GM18520 (cell line): ENCODE measurements at regions not wholly inside any gene's neighbourhood (a gene's known extent, or its start where the extent isn't known, plus 50 kb on each side); places are given as distances from the start of the nearest gene placed in this dataset.

Experiments
- ATAC-seq: cut with Tn5 transposase; IDR thresholded peaks from one replicate; pipeline ENCODE4 v1.9.1; 2021; ENCODE audit not compliant: unreplicated experiment

- ATAC-seq: no peak
Measured at GRCh38 chr9:95762322-95762721, 113.2 kb upstream of the ERCC6L2 start.

GRCh38 chr9:95760791-95761190 is 114.7 kb upstream of the ERCC6L2 start:
- no peak for ATAC-seq

DNA sequence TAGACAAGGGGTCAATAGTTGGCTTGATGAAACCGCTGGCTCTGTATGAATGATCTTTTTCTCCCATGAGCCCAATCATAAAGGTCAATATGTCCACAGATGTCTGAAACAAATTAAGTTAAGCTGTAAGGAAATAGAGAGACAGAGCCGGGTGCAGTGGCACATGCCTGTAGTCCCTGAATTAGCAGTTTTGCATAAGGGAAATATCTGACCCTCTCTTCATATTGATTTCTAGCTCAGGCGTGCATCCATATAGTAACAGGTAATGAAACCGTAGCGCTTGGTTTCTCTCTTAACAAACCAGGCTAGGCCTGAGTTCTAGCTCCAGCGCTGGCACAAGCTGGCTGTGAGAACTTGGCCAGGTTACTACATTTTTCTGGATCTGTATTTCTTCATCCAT is 118.1 kb upstream of the ERCC6L2 start:
- ATAC-seq: no peak

GRCh38 chr9:95756986-95757385 is 118.5 kb upstream of the ERCC6L2 start:
- no peak for ATAC-seq

DNA sequence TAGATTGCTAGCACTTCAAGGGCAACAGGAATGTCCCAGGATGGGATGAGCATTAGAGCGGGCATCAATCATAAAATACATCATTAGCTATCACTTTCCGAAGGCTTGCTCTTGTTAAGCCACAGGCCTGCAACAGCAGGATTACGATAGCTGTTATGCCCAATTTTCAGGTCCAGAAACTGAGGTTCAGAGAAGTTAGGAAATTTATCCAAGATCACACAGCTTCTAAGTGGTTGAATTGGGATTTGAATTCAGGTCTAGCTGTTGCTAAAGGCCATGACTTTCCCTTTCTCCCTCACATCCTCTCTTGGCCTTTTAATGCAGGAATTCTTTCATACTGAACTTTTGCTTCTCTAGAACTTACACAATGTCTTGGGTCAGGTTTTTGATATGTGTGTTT is 119.4 kb upstream of the ERCC6L2 start:
- no peak for ATAC-seq

DNA sequence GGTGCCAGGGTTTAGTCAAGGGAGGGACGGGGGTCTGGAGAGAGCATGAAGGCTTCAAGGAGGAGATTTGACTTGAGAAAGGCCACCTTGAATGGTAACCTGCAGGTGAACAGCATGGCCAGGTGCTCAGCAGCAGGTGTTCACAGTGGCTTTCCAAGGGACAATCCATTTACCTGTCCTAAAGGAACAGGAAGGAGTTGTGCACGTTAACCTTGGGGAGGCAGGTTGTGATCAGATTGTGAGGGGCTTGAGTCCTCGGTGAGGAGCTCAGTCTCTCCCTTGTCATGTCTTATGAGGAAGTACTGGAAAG is 120.1 kb upstream of the ERCC6L2 start:
- ATAC-seq: no peak

DNA sequence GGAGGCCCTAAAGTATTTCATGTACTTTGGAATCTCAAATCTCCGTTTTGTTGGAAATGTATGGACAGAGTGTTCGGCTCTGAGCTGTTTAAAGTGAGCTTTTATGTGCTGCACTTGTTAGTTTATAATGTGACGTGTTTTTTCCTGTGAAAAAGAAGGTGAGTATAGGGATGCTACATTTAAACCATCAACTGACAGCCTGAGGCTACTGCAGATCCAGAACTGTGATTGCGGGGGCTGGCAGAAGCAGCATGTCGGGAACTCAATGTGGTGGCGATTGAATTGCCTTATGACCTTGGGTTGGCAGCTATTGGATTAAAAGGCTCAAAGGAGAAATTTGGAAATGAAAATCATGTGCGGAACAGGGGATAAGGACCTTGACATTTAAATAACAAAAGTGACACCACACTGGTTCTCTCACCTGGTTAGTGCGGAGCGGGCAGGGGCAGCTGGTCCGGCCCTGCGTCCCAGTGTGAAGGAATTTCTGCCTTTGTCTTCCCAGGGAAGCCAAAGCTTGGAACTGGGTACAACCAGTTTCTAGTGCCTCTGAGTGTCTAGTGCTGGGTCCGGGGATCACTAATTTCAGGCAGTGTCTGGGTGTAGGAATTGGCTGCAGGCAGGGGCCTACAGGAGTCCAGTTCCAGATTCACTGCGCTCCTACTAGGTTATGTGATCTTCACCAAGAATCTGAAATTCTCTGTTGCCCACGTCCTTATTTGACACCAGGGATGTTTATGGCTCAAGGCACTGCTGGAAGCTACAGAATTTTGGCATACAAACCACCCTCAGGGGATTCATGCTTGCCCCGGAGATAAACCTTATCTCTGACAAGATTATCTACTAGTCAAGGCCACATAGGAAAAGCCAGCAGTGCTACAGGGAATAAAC is 120.7 kb upstream of the ERCC6L2 start:
- no peak for ATAC-seq

- no peak for ATAC-seq
Measured at GRCh38 chr9:95753762-95754465, 121.6 kb upstream of the ERCC6L2 start.

DNA sequence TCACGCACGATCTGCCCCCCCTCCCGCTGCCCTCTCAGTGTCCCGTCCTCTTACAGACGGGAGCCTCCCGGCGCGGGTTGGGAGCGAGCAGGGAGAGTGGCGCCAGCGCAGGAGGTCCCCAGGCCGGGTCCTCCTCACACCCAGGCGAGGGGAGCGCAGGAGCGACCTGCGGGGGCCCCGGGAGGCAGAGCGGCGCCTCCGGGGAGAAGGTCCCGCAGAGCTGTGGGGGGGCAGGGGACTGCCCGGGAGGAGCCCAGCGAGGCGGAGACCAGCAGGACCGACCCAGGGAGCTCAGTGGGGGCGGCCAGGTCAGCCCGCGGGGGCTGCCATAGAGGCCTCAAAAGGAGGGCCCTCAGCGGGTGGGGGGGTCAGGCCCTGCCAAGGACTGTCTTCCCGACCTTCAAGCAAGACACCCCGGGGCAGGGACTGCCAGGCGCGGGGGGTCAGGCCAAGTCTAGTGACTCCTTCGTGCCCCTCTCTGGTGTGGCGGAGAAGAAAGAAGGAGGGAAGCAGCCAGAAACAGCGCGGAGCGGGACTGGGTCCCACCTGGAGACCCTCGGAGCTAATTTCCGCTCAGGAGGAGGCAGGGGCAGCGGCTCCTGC is 123.3 kb upstream of the ERCC6L2 start:
- no peak for ATAC-seq

GRCh38 chr9:95751520-95751790 is 124.0 kb upstream of the ERCC6L2 start:
- ATAC-seq: no peak

- ATAC-seq: no peak
Measured at GRCh38 chr9:95750725-95751519, 124.6 kb upstream of the ERCC6L2 start.

DNA sequence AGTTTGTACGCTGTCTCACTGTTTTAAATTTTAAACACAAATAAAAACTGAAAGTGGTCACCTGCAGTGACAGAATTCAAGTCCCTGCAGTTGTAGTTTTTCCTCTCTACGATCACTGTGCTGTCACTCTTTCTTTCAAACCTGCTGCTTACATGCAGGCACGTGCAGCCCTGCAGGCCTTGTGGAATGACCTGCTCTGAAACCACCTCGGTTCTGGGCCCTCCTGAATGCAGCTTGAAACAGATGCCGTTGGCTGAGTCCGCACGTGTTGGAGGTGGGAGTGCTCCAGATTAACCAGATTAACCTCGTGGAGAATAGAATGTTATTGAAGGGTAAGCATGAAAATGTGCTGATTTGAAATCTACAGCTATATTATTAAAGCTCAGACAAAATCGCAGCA is 126.0 kb upstream of the ERCC6L2 start:
- no peak for ATAC-seq

GRCh38 chr9:95746408-95747180 is 128.9 kb upstream of the ERCC6L2 start:
- ATAC-seq: no peak

DNA sequence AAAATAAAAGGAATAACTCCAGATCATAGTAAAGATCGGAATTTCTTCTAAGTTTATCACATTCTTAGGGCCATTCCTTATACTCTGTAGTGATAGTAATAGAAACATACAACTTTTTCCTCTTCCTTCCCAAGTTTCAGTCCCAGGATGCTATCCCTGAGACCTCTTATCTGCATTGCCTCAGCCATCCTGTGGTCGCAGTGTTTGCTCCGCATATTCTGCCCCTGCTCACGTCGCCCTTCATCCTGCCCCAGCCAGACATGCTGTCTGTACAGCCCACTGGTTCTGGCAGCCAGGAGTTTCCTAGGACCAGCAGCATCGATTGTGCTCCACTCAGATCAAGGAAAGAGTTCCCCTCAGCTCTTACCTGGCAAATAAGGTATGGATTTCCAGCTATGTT is 132.7 kb upstream of the ERCC6L2 start:
- no peak for ATAC-seq

GRCh38 chr9:95741631-95742030 is 133.9 kb upstream of the ERCC6L2 start:
- no peak for ATAC-seq

DNA sequence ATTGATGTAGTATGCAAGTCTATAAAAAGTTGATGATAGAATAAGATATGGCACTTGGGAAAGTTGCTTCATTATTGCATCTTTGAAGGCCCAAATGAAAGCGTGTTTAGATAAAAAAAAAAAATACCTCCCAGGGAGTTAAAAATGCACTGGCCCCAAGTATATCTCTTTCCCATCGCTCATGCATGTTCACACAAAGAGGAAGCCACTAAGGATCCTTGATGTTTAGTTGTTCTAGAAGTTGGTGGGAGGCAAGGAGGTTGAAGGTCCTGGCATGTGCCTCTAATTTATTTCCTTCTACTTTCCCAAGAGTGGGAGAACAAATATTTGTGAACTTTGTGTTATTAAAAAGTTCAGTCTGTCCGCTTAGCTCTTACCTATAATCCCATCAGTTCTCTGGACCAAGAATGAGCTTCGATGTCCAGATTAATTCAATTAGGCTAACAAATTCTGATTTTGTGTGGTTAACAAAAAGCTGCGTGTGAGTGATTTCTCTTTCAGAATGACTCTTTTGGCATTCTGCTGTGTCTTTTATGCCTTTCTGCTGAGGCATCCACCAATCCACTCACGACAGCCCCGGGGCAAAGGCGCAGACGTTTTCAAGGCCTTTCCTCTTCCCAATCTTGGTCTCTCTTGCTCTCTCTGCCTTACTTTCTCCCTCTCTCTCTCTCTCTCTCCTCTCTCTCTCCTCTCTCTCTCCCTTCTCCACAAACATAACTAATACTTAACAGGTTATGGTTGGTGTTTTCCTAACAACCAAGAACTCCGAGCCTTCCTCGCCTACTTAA is 135.1 kb upstream of the ERCC6L2 start:
- ATAC-seq: no peak

- ATAC-seq: no peak
Measured at GRCh38 chr9:95738438-95738837, 137.1 kb upstream of the ERCC6L2 start.

DNA sequence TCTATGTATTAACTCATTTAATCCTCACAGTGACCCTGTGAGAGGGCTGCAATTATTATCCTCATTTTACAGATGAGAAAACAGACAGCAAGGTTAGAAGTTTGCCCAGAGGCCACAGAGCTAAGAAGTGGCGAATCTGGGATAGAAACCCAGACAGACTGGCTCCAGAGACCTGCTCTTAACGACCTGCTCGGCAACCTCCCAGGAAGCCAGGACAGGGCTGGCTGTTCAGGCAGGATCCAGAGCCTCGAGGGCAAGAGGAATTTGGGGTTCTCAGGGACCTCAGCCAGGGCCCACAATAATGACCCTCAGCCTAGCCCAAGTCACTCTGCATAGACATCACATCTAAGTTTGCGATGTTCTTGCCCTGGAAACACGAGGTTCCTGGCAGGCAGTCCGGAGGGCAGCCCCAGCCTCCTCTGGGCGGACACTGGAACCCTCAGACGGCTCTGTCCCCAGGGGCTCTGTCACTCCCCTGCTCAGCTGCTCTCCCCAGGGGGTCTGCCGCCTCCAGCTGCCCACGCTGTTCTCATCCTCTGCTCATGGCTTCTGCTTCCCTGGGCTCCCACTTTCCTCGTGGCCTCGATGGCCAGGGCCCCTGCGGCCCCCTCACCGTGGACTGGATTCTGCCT is 138.5 kb upstream of the ERCC6L2 start:
- no peak for ATAC-seq

DNA sequence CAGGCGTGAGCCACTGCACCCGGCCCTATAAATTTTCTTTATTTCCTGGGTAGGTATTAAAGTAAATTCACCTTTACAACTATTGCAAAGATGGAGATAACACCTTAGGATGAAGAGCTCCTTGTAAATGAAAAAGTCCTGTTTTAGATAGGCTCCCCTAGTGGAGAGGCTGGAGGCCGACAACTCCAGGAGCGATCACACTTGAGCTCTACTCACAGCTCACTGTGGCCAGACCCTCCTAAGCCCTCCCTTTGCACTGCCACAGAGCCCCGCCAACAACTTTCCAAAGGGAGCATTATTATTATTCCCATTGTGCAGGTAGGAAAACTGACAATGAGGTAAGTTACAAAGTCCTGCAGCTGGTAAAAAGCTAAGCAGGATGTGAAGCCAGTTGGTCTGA is 139.1 kb upstream of the ERCC6L2 start:
- ATAC-seq: no peak

GRCh38 chr9:95735701-95736100 is 139.8 kb upstream of the ERCC6L2 start:
- ATAC-seq: no peak
